ENCODE measurements at regions not wholly inside any gene's neighbourhood (a gene's known extent, or its start where the extent isn't known, plus 50 kb on each side); places are given as distances from the start of the nearest gene placed in this dataset.

DNA sequence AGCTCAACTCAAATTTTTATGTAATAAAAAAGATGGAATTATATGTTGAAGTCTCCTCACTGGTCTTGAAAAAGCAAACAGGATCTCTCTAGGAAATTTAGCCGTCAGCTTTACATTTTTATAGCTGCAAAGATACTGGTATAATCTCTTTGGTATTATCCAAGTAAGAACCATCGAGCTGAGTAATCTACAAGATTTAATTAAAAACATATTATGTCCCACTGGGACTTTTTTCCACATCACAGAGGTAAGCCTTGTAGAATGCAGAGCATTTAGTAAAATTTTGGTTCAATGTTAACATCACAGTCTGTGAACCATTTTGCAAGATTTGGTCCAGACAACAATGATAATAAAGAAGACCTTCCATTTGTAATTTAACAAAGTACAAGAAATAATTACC, 162.6 kb upstream of the SLC39A10 start:
- DNase-seq: no peak

DNA sequence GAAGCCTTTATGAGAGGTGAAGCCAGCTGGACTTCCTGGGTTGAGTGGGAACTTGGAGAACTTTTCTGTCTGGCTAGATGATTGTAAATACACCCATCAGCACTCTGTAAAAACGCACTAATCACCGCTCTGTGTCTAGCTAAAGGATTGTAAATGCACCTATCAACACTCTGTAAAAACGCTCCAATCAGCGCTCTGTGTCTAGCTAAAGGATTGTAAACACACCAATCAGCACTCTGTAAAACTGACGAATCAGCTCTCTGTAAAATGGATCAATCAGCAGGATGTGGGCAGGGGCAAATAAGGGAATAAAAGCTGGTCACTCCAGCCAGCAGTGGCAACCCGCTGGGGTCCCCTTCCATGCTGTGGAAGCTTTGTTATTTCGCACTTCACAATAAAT, 163.6 kb upstream of the SLC39A10 start:
- no peak for DNase-seq

DNA sequence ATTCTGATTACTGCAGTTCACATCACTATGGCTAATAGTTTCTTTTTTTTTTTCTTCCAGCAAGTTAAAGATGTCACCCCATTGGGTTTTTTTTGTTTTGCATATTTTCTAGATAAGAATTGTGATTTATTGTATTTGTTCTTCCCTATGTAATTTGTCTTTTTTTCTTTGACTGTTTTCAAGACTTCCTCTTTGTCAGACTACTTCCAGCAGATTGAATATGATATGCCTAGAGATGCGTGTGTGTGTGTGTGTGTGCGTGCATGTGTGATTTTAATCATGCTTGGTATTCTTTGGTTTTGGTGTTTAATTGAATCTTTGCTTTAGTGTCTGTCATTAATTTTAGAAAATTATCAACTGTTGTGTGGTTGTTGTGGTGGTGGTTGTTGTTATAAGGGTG, 166.7 kb upstream of the SLC39A10 start:
- no peak for DNase-seq

DNA sequence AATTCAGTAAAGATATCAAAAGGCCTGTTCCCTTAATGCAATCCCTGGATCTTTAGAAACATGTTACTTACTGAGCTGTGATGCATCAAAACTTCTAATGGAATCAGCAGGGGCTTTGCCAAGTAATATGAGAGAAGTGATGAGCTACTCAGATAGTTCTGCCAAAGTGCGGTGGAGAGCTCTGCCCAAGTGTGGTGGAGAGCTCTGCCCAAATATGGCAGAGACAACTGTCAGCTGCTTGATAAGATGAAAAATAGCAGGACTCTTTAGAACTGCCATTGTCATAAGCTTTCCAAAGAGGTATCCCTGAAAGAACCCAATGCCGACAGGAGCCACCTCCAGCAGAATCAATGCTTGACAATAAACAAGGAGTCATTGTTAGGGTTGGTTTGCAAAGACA, 167.9 kb upstream of the SLC39A10 start:
- DNase-seq: no peak

DNA sequence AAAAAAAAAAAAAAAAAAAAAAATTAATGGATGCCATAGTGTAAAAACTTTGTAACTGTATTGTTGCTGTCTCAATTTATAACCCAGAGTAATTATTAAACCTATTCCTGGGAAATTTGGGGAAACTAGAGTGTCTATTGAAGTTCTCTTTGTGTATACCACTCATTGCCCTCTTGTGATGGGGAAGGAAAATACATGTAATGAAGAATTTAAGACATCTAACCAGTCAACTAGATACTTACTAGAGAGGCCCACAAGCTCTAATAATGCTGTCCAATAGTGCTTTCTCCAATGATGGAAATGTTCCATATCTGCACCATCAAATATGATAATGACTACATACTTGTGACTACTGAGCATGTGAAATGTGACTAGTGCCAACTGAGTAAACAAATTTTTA, 168.5 kb upstream of the SLC39A10 start:
- DNase-seq: no peak

DNA sequence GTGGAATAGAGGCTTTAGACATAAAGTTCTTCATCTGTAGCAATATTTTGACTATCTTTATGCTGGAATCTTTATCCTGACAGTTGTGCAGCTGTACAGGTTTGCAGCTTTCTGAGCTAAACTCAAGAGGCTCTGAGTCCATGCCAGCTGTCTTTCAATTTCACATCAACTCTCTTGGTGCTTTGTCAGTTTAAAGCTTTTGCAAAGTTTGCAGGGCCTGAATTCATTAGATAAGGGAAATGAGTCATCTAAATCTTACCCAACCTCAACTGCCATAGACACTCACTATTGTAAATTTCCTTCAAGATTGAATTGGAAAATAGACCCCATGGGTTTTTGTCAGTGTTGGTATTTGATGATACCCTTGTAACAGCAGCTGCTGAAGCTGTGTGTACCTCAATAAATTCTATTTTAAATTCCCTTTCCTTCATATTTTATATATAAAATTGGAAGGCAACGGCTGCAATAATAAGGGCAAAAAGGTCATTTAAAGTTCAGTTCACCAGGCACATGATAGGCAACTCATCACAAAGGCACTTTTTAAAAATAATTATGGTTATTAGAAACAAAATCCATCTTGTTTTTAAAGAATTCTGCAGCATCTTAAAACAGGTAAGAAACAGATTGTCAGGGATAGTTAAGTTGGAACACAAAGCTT, 169.9 kb upstream of the SLC39A10 start:
- no peak for DNase-seq

DNA sequence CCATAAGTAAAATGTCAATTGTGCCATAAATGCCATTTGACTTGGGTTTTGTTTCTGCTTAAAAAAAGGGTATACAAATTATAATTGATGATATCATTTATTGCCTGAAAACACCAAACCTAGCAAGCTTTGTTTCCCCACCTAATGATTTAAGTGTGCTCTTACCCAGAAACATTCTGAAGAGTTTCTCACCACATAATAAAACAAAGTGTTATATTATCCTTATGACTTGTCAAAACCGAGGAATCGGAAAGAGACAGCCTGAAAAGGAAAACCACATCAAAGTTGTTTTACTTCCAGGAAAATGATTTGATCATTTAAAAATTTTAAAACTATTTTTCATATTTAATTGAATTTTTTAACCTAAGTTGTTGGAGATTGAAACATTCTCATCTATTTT, 170.5 kb upstream of the SLC39A10 start:
- DNase-seq: no peak

DNA sequence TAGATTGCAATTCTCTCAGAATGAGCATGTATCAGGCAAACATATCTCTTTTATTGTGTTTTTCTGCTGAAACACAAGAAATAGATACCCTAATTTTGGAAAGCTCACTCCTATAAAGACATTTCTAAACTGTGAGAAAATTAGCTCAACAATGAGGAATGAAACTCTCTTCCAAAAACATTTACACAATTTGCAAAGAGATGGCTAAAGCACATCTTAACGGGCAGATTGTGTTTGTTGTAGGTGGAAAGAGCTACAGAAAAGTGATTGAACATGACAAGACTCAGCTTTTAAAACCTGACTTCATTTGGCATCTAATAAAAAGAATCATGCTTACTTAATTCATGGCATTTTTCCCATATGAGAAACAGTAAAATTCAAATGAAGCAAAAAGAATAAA, 175.0 kb upstream of the SLC39A10 start:
- DNase-seq: no peak

DNA sequence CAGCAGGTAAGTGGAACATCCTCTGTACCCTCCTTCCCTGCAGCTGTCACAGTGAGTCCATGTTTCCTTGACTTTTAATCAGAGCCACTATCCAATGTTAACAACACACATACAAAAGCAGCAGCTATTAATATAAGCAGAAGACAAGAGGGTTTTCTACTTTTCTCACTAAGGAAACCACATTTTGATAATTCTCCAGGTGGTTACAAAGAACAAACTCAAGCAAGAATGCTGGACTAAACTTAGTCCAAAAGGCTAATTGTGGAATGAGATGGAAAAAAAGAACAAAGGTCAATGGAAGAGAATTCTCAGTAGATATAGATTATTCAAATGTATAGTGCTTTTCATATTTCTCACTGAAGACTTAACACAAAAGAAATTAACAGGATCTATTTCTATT, 176.9 kb upstream of the SLC39A10 start:
- no peak for DNase-seq

DNA sequence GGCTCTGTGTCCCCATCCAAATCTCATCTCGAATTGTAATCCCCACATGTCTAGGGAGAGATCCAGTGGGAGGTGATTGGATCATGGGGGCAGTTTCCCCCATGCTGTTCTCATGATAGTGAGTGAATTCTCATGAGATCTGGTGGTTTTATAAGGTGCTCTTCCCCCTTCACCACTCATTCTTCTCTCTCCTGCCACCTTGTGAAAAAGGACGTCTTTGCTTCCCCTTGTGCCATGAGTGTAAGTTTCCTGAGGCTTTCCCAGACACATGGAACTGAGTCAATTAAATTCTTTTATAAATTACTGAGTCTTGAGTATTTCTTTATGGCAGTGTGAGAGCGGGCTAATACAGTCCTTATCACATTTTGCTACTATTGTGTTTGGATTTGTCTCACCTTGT, 177.6 kb upstream of the SLC39A10 start:
- no peak for DNase-seq

DNA sequence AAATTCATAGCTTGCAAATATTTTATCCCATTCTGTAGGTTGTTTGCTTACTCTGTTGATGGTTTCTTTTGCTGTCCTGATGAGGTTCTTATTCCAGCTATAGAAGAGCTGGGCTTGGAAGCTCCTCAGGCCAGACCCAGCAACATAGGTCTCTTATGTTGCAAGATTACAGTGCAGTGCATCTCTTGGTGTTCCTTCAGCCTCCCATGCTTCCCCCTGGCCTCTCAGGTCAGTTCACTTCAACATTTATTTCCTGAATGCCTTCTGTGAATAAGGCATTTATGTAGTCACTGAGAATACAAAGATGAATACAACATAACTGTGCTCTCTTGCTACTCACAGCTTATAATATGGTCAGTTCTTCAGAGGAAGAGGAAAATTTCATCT, 179.0 kb upstream of the SLC39A10 start:
- DNase-seq: no peak

DNA sequence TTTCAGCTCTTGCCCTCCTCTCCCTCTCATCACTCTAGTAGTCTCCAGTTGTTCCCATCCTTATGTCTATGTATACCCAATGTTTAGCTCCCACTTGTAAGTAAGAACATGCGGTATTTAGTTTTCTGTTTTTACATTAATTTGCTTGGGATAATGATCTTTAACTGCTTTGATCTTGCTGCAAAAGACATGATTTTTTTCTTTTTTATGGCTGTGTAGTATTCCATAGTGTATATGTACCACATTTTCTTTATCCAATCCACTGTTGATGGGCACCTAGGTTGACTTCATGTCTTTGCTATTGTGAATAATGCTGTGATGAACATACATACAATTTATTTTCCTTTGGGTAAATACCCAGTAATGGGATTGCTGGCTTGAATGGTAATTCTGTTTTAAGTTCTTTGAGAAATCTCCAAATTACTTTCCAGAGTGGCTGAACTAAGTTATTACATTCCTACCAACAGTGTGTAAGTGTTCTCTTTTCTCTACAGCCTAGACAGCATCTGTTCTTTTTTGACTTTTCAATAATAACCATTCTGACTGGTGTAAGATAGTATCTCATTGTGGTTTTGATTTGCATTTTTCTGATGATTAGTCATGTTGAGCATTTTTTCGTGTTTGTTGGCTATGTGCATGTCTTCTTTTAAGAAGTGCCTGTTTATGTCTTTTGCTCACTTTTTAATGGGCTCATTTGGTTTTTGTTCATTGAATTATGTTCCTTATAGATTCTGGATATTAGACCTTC, 179.6 kb upstream of the SLC39A10 start:
- no peak for DNase-seq

DNA sequence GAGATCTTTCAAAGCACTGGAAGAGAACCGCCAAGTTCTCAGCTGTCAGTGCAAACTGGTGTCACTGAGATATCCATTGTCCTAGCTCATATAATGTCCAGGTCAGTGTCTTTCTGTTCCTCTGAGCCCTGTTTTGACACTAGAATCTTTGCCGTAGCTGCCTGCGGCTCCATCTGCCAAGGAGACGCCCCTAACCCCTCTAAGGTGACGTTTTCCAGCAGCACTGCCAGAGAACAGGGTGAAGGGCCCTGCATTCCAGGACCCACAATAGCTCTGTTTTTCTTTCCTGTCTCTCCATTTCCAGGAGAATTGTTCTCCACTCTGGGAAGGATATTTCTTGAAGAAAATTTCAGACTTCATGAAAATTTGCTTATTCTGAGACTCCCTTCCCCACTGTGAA, 181.7 kb upstream of the SLC39A10 start:
- DNase-seq: peak; percentile 16

DNA sequence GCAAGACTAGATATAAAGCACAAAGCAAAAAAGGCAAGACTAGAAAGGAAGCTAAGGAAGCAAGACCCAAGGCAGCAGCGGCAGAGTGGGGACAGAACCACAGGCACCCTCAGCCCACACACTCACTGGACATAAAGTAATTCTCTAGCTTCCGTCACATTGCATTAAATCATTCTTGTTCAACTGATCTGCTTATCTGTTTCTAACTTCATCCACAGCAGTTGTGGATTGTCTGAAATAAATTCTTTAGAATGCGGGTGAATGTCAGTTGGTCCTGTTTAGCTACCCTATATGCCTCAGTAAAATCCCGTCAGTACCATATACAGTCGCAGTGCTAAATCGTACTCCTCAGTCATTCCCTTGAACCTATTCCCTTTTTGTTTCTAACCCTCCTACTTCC, 183.2 kb upstream of the SLC39A10 start:
- DNase-seq: no peak

DNA sequence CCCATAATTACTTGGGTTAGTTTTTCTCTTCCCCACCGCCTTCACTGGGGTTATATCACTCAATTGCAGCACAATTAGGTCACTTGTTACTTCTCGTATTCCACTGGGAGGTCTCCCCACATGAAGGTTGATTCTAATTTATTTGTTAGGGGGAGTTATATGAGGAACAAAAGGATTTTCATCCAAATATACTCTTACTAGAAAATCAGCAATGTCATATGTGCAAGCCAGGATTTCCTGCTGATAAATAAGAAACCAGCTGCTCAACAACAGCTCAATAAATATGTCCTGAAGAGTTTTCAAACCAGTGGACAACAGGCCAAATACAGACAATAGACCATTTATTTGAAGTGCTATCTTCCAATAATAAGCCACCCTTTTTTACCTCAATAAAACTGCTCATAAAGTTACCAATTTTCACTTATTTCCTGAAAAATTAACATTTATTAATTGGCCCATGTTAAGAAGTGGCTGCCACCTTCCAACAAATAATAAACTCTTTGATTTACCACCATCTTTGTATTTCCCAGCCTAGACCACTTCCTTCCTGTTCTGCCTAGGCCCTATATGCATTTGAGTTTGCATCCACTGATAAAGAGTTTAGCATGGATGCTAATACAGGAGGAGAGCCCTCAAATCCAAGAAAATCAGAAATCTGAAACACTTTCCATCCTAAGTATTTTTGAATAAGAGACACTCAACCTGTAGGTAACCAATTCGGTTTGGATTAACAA, 184.4 kb upstream of the SLC39A10 start:
- DNase-seq: no peak

DNA sequence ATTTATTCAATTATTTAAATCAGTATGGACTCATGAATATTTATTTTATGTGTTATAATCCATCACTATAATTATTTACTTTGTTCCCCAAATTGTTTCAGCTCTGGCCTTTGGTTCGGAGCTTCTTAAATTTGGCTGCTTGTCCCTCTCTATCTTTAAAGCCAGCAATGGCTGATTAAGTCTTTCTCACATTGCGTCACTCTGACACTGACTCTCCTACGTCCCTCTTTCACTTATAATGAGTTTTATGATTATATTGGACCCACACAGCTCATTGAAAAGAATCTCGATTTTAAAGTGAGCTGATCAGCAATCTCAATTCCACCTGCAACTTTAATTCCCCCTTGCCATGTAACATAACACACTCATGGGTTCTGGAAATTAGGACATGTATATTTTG, 185.2 kb upstream of the SLC39A10 start:
- DNase-seq: no peak

DNA sequence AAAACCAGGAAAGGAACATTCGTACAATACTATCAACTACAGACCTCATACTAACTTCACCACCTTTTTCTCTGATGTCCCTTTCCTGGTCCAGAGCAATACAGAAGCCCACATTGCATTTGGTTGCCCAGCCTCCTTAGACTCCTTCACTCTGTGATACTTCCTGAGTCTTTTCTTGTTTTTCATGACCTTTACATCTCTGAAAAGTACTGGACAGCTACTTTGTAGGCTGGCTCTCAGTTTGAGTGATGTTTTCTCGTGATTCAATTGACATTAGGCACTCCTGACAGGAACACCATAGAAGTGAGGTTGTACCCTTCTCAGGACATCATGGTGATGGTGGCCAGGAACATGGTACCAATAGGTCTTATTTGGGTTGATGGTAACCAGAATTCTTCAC, 185.9 kb upstream of the SLC39A10 start:
- DNase-seq: no peak

DNA sequence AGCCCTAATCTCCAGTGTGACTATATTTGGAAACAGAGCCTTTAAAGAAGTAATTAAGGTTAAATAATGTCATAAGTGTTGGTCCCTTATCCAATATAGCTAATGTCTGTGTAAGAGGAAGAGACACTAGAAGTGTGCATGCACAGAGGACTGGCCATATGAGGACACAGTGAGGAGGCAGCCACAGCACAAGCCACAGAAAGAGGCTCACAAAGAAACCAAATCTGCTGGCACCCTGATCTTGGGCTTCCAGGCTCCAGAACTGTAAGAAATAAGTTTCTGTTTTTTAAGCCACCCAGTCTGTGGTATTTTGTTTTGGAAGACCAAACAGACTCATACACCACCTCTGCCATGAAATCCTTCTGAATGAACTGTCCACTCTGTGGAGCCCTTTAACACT, 186.4 kb upstream of the SLC39A10 start:
- DNase-seq: no peak

DNA sequence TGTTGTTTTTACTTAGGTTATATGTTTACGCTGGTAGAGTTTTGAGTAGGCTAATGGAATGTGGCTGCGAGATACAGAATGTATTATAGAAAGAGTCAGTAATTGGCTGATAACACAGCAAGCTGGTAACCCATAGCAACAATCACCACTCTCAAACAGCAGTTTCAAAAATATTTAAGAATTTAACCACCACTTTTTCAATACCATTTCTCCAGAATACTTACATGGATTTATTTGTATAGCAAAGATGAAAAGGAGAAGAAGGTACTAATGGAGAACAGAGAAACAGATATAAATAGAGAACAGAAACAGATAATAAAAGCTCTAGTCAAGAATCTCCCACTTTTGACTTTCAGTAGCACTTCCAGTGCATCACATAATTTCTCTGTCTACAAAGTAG, 188.3 kb upstream of the SLC39A10 start:
- DNase-seq: no peak

DNA sequence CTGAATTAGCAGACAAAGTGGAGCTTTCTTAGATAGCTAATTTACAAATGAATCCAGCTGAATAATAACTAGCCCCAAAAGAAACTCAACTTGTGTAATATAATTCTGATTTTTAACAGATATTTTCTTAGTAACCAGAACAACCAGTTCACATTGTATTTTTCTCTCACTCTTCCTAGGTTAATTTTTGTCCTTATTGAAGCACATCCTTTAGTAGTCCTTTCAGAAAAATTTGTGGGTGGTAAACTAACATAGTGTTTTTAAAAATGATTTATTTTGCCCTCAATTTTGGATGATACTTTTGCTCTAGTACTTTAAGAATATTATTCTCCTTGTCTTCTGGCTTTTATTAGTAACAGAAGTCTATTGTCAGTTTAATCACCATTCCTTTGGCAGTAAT, 190.6 kb upstream of the SLC39A10 start:
- no peak for DNase-seq

DNA sequence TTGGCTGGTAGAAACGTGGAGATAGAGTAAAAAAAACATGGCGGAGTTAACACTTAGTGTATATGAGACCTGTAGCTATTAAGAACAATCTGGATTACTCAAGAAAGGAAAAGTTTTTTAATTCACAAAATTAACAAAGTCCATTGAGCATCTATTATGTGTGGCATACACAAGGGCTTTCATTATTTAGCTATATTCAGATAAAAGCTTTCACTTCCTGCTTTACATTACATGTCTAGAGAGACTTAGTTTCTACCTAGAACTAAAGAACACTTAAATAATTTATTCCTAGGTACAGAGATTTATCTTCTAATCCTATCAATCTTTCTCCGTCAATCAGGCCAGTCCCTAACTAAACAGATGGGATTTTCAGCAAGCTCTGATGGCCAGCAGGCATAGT, 196.0 kb upstream of the SLC39A10 start:
- no peak for DNase-seq

DNA sequence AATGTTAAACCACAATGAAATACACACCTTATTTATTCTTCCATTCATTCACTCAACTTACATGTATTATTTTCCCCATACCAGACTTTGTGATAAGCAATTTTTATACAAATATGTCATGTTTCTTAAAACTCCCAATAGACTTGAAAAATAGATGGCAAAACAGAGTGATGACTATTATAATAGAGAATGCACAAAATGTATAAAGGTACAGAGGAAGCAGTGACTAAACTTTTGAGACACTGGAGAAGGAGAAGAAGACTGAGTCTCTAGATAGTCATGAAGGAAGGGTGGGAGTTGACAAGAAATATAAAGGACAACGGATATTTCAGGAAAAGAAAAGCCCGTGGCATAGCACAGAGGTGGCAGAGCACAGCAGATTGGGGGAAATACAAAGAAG, 198.1 kb upstream of the SLC39A10 start:
- DNase-seq: no peak

DNA sequence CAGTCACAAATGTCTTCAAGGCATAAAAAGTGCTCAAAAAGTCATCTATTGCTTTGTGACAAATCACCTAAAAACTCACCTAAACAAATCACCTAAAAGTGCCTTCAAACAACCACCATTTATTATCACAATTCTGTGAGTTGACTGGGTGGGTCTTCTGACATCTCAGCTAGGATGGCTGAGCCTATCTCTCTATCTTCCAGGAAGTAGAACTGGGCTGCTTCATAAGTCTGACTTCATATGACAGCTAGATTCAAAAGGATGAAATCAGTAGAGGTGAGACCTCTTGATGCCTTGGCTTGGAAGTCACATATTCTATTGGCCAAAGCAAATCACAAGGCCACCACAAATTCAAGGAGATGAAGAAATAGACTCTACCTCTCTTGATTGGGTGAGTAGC, 199.2 kb upstream of the SLC39A10 start:
- no peak for DNase-seq

DNA sequence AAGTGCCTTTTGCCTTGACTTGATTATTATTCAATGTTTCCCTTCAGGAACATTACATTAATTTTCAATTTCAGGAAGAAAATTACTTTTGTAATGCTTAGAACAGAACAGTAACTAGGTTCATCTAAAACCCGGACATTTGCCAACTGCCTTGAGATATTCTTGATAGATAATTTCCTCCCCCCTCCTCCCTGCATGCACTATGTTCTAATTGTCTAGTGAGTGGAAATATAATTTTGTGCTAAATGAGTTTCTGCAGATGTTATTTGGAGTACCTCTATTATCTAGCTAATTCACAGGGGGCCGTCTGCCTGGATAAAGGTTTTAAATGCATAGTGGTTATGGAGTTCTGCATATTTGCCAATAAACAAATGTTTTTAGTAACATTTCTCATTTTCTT, 200.3 kb upstream of the SLC39A10 start:
- no peak for DNase-seq
